GM23338 (cell line): ENCODE measurements at regions not wholly inside any gene's neighbourhood (a gene's known extent, or its start where the extent isn't known, plus 50 kb on each side); places are given as distances from the start of the nearest gene placed in this dataset.

Source experiments
- ATAC-seq: fragments of 200-7000 bp; cut with Tn5 transposase; 3 replicates; pipeline ENCODE4 v1.9.1; 2020
- DNase-seq: peaks from one replicate; pipeline ENCODE4 v3.0.0-alpha.2; 2015; ENCODE audit warnings: low spot score
- H2AFZ ChIP-seq: fragments of 200-600 bp; sonication (generic); 2 replicates; pipeline ENCODE4 v1.8.0; 2016; ENCODE audit warnings: antibody characterized with exemption, mild to moderate bottlenecking, moderate library complexity
- H3F3A ChIP-seq: fragments of 200-600 bp; sonication (generic); replicated peaks from 2 replicates; pipeline ENCODE4 v1.8.0; 2017; ENCODE audit warnings: antibody characterized with exemption, mixed run types, low read depth
- H3K27ac ChIP-seq: fragments of 200-600 bp; sonication (generic); 2 replicates; pipeline ENCODE4 v1.6.1; 2016; ENCODE audit warnings: low read depth
- H3K27me3 ChIP-seq: fragments of 200-600 bp; sonication (generic); 2 replicates; pipeline ENCODE4 v1.8.0; 2016; ENCODE audit warnings: mild to moderate bottlenecking, mixed run types, moderate library complexity; ENCODE audit not compliant: insufficient read depth
- H3K36me3 ChIP-seq: fragments of 200-600 bp; sonication (generic); 2 replicates; pipeline ENCODE4 v1.8.0; 2016; ENCODE audit warnings: mild to moderate bottlenecking; ENCODE audit not compliant: insufficient read depth
- H3K4me1 ChIP-seq: fragments of 200-600 bp; sonication (generic); 2 replicates; pipeline ENCODE4 v1.8.0; 2016; ENCODE audit warnings: mild to moderate bottlenecking, moderate library complexity; ENCODE audit not compliant: insufficient read depth
- H3K4me2 ChIP-seq: fragments of 200-600 bp; sonication (generic); 2 replicates; pipeline ENCODE4 v1.7.1; 2017; ENCODE audit warnings: mixed run types
- H3K4me3 ChIP-seq: fragments of 200-600 bp; sonication (generic); 2 replicates; pipeline ENCODE4 v1.6.1; 2016; ENCODE audit warnings: mixed run types
- H3K79me2 ChIP-seq: fragments of 200-600 bp; sonication (generic); replicated peaks from 2 replicates; pipeline ENCODE4 v1.8.0; 2017; ENCODE audit warnings: mild to moderate bottlenecking; ENCODE audit not compliant: insufficient read depth
- H3K9me2 ChIP-seq: fragments of 200-600 bp; sonication (generic); 2 replicates; pipeline ENCODE4 v1.8.0; 2017; ENCODE audit not compliant: insufficient read depth
- H4K20me1 ChIP-seq: fragments of 200-600 bp; sonication (generic); replicated peaks from 2 replicates; pipeline ENCODE4 v1.8.0; 2017; ENCODE audit warnings: mild to moderate bottlenecking; ENCODE audit not compliant: insufficient read depth
- H3K27ac Mint-ChIP-seq: 2 replicates; pipeline ENCODE4 v1.8.0; 2020; ENCODE audit warnings: inconsistent platforms, mild to moderate bottlenecking, moderate library complexity, mixed read lengths
- H3K27me3 Mint-ChIP-seq: 3 replicates; pipeline ENCODE4 v1.8.0; 2022; ENCODE audit warnings: low read depth, mild to moderate bottlenecking, moderate library complexity, mixed read lengths, inconsistent platforms; ENCODE audit not compliant: insufficient read depth, poor library complexity
- H3K36me3 Mint-ChIP-seq: 3 replicates; pipeline ENCODE4 v1.8.0; 2021; ENCODE audit warnings: low read depth, mild to moderate bottlenecking, inconsistent platforms, moderate library complexity, mixed read lengths
- H3K4me1 Mint-ChIP-seq: 3 replicates; pipeline ENCODE4 v1.8.0; 2020; ENCODE audit warnings: mild to moderate bottlenecking, inconsistent platforms, mixed read lengths
- H3K4me3 Mint-ChIP-seq: 3 replicates; pipeline ENCODE4 v1.8.0; 2021; ENCODE audit warnings: moderate library complexity, mild to moderate bottlenecking, inconsistent platforms, mixed read lengths
- H3K9me3 Mint-ChIP-seq: 3 replicates; pipeline ENCODE4 v1.8.0; 2020; ENCODE audit warnings: moderate library complexity, mild to moderate bottlenecking, inconsistent platforms, mixed read lengths
- CREB1 ChIP-seq: fragments of 250-450 bp; sonication (Bioruptor Pico); IDR thresholded peaks from 2 replicates; pipeline ENCODE4 v1.5.0; 2020; ENCODE audit warnings: low read depth, mild to moderate bottlenecking, moderate library complexity
- CTCF ChIP-seq, 2 experiments: fragments of 200-600 bp in 1 of 2; sonication (generic) in 1 of 2; conservative IDR thresholded peaks; 2 replicates each; pipeline versions ENCODE4 v1.5.1 to v1.6.1; 2016 to 2017; ENCODE audit warnings: antibody characterized with exemption in 2 of 2, low read depth in 2 of 2, mild to moderate bottlenecking in 2 of 2, moderate library complexity in 1 of 2
- ETS1 ChIP-seq: IDR thresholded peaks from 2 replicates; pipeline ENCODE4 v1.6.1; 2016; ENCODE audit warnings: antibody characterized with exemption
- EZH2 ChIP-seq: fragments of 200-600 bp; sonication (generic); IDR thresholded peaks from one replicate; pipeline ENCODE4 v1.8.0; 2017; ENCODE audit warnings: antibody characterized with exemption, mild to moderate bottlenecking, low read depth; ENCODE audit not compliant: unreplicated experiment
- EZH2phosphoT487 ChIP-seq: fragments of 200-600 bp; sonication (generic); IDR thresholded peaks from one replicate; pipeline ENCODE4 v1.8.1; 2018; ENCODE audit warnings: antibody characterized with exemption; ENCODE audit not compliant: unreplicated experiment
- NANOG ChIP-seq: IDR thresholded peaks from 2 replicates; pipeline ENCODE4 v1.6.1; 2016; ENCODE audit warnings: antibody characterized with exemption, borderline replicate concordance
- POLR2AphosphoS5 ChIP-seq: IDR thresholded peaks from 2 replicates; pipeline ENCODE4 v1.6.1; 2016; ENCODE audit warnings: antibody characterized with exemption, low read depth
- REST ChIP-seq: IDR thresholded peaks from one replicate; pipeline ENCODE4 v1.6.1; 2018; ENCODE audit warnings: antibody characterized with exemption; ENCODE audit not compliant: unreplicated experiment
- STAT1 ChIP-seq: IDR thresholded peaks from one replicate; pipeline ENCODE4 v1.6.1; 2016; ENCODE audit warnings: antibody characterized with exemption; ENCODE audit not compliant: unreplicated experiment
- ZNF114 ChIP-seq: fragments of 250-450 bp; sonication (Bioruptor Pico); IDR thresholded peaks from 2 replicates; pipeline ENCODE4 v1.5.0; 2020; ENCODE audit warnings: mild to moderate bottlenecking, moderate library complexity
- ZNF331 ChIP-seq: fragments of 250-450 bp; sonication (Bioruptor Pico); IDR thresholded peaks from 2 replicates; pipeline ENCODE4 v1.5.0; 2020; ENCODE audit warnings: low read depth, mild to moderate bottlenecking, moderate library complexity
- ZNF462 ChIP-seq: fragments of 250-450 bp; sonication (Bioruptor Pico); IDR thresholded peaks from 2 replicates; pipeline ENCODE4 v1.5.0; 2020; ENCODE audit warnings: mild to moderate bottlenecking, moderate library complexity

- no peak overlapping the region; the same call in 1 of the 2 replicates for H2AFZ ChIP-seq
- H3K9me3 Mint-ChIP-seq = peaks cover 5% of the 10 kb centered on the region
- H3K36me3 ChIP-seq = 0 out of 2 replicates have a peak, but pooled peaks cover 4% of the 10 kb centered on the region
- H3K27ac Mint-ChIP-seq = no peak overlapping the region
- H3K4me3 Mint-ChIP-seq = no peak overlapping the region
- no peaks in the 10 kb centered on the region for H3K9me2 ChIP-seq
- peaks cover 8% of the 10 kb centered on the region for H3K4me1 ChIP-seq
- no peaks in the 10 kb centered on the region; the same call in 2 of the 3 replicates for H3K36me3 Mint-ChIP-seq
- H3K4me2 ChIP-seq = no peak overlapping the region
- no peaks in the 10 kb centered on the region for H4K20me1 ChIP-seq
- no peak overlapping the region for H3K4me3 ChIP-seq
- no peak overlapping the region for H3K27ac ChIP-seq
- H3K4me1 Mint-ChIP-seq = peaks cover 6% of the 10 kb centered on the region
- TF ChIP-seq EZH2 (no peak), NANOG (no peak), EZH2phosphoT487 (no peak), CREB1 (CRISPR knock-in tag) (no peak), ZNF114 (CRISPR knock-in tag) (no peak), STAT1 (no peak), POLR2AphosphoS5 (no peak), ZNF462 (CRISPR knock-in tag) (no peak), ZNF331 (CRISPR knock-in tag) (no peak), REST (no peak), ETS1 (no peak), CTCF (conservative IDR thresholded peaks at IDR 0.05; ENCODE audit: low read depth in 2 of 2) (no peak)
- no peak for DNase-seq
- ATAC-seq = no peak
- no peaks in the 10 kb centered on the region for H3K27me3 Mint-ChIP-seq
- H3K79me2 ChIP-seq = no peaks in the 10 kb centered on the region
- H3K27me3 ChIP-seq = no peaks in the 10 kb centered on the region
- H3F3A ChIP-seq = no peaks in the 10 kb centered on the region
These were observed 971.5 kb upstream of the CITED2 start for GRCh38 chr6:140345935-140346334.
